Thymus (tissue), 11 donors: ENCODE measurements at regions not wholly inside any gene's neighbourhood (a gene's known extent, or its start where the extent isn't known, plus 50 kb on each side); places are given as distances from the start of the nearest gene placed in this dataset.

Experiments
- DNase-seq, 9 donors: peaks; one replicate each; pipeline ENCODE4 v3.0.0-alpha.2; 2013; ENCODE audit warnings: low spot score in 9 of 9, low read depth in 6 of 9, missing footprints in 1 of 9
- H3K27ac ChIP-seq, 2 donors: one replicate each; pipeline ENCODE4 v1.5.1; 2013; ENCODE audit warnings: control low read depth in 1 of 2, low read depth in 1 of 2, low read length in 1 of 2, mild to moderate bottlenecking in 1 of 2, moderate library complexity in 1 of 2
- H3K27me3 ChIP-seq, 2 donors: one replicate each; pipeline ENCODE4 v1.5.1; 2013; ENCODE audit warnings: low read length in 1 of 2; ENCODE audit not compliant: control insufficient read depth in 2 of 2, insufficient read depth in 1 of 2
- H3K36me3 ChIP-seq, 2 donors: one replicate each; pipeline ENCODE4 v1.5.1; 2013; ENCODE audit warnings: low read length in 1 of 2, mild to moderate bottlenecking in 1 of 2, moderate library complexity in 1 of 2; ENCODE audit not compliant: control insufficient read depth in 2 of 2, insufficient read depth in 2 of 2
- H3K4me1 ChIP-seq, 2 donors: one replicate each; pipeline ENCODE4 v1.5.1; 2013; ENCODE audit warnings: low read length in 2 of 2; ENCODE audit not compliant: control insufficient read depth in 2 of 2, insufficient read depth in 2 of 2
- H3K4me3 ChIP-seq, 2 donors: one replicate each; pipeline ENCODE4 v1.5.1; 2013; ENCODE audit warnings: low read length in 2 of 2, control low read depth in 1 of 2, mild to moderate bottlenecking in 1 of 2
- H3K9me3 ChIP-seq, 2 donors: one replicate each; pipeline ENCODE4 v1.5.1; 2013; ENCODE audit warnings: low read length in 1 of 2, mild to moderate bottlenecking in 1 of 2; ENCODE audit not compliant: control insufficient read depth in 2 of 2, insufficient read depth in 1 of 2
- WGBS: extraction: QIAGEN DNeasy Blood & Tissue Kit; methylation state at CpG from one replicate; pipeline ENCODE4 v1.1.7; 2013; 5-methylcytosine and 5-hydroxymethylcytosine counted together
- donor health status: healthy.

DNA sequence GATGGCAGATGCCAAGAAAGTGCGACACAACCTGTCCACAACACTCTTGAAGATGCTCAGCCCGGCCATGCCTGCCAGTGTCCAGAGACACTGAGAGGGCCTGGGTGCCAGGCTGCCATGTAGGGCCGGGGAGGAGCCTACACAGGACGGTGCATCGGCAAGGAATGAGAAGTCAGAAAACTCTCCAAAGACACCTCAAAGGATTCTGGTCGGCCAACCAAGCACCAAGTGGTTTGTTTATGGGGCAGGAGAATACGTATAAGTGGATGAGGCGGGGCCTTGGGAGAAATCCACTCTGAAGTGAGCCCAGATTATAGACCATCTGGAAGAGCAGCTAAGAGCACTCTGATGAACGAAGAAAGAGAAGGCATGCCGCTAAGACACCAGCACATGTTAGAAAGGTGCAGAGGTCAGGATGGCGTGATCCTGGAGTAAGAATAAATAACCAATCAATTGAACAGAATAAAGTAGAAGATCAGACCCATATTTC, 120.7 kb upstream of the FOXQ1 start:
- WGBS: 95% methylated on average over 11 of the region's 11 CpGs
- H3K36me3 ChIP-seq: no peaks in the 10 kb centered on the region

GRCh38 chr6:1190366-1190765, 121.5 kb upstream of the FOXQ1 start:
- H3K27ac ChIP-seq: no peak overlapping the region
- no peaks in the 10 kb centered on the region for H3K27me3 ChIP-seq
- H3K4me3 ChIP-seq: no peak overlapping the region
- H3K36me3 ChIP-seq: no peaks in the 10 kb centered on the region
- WGBS: 43% methylated on average over 5 of the region's 5 CpGs
- no peak for DNase-seq
- no peaks in the 10 kb centered on the region for H3K4me1 ChIP-seq
- no peaks in the 10 kb centered on the region for H3K9me3 ChIP-seq

More for the DNA sequence above, 120.7 kb upstream of the FOXQ1 start:
- Histone ChIP-seq H3K9me3 (no peaks in the 10 kb centered on the region), H3K27me3 (no peaks in the 10 kb centered on the region), H3K27ac (no peak overlapping the region), H3K4me3 (no peak overlapping the region), H3K4me1 (no peaks in the 10 kb centered on the region)
- DNase-seq: no peak

DNA sequence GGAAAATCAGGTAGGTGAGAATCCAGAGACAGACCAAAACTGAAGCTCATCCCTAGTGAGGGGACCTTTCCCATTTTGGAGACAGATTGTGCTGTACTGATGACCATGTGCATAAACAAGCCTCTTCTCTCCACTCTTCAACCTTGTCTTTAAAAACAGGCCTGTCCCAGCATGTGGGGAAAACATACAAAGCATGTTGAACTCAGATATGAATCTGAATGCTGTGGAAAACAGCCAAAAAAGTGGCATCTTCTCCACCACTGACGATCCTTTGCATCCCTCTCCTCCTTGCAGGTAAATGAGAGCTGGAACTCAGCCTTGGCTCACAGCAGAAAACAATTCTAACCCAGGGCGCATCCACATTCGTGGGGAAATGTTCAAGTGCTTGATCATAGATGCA, 123.7 kb upstream of the FOXQ1 start:
- DNase-seq: no peak
- Histone ChIP-seq H3K36me3 (no peaks in the 10 kb centered on the region), H3K4me3 (no peak overlapping the region), H3K27ac (no peak overlapping the region), H3K27me3 (no peaks in the 10 kb centered on the region), H3K4me1 (no peaks in the 10 kb centered on the region), H3K9me3 (no peaks in the 10 kb centered on the region)
- 88% methylated on average over 3 of the region's 3 CpGs for WGBS

GRCh38 chr6:1187293-1188131, 124.4 kb upstream of the FOXQ1 start:
- Histone ChIP-seq H3K4me3 (no peak overlapping the region), H3K27me3 (no peaks in the 10 kb centered on the region), H3K27ac (no peak overlapping the region), H3K4me1 (no peaks in the 10 kb centered on the region), H3K36me3 (no peaks in the 10 kb centered on the region), H3K9me3 (no peaks in the 10 kb centered on the region)
- DNase-seq: no peak
- WGBS: 93% methylated on average over 7 of the region's 7 CpGs

GRCh38 chr6:1184318-1184717, 127.6 kb upstream of the FOXQ1 start:
- Histone ChIP-seq H3K27me3 (no peaks in the 10 kb centered on the region), H3K36me3 (no peaks in the 10 kb centered on the region), H3K4me1 (no peaks in the 10 kb centered on the region), H3K27ac (no peak overlapping the region), H3K9me3 (no peaks in the 10 kb centered on the region), H3K4me3 (no peak overlapping the region)
- no peak for DNase-seq
- 90% methylated on average over 4 of the region's 4 CpGs for WGBS

DNA sequence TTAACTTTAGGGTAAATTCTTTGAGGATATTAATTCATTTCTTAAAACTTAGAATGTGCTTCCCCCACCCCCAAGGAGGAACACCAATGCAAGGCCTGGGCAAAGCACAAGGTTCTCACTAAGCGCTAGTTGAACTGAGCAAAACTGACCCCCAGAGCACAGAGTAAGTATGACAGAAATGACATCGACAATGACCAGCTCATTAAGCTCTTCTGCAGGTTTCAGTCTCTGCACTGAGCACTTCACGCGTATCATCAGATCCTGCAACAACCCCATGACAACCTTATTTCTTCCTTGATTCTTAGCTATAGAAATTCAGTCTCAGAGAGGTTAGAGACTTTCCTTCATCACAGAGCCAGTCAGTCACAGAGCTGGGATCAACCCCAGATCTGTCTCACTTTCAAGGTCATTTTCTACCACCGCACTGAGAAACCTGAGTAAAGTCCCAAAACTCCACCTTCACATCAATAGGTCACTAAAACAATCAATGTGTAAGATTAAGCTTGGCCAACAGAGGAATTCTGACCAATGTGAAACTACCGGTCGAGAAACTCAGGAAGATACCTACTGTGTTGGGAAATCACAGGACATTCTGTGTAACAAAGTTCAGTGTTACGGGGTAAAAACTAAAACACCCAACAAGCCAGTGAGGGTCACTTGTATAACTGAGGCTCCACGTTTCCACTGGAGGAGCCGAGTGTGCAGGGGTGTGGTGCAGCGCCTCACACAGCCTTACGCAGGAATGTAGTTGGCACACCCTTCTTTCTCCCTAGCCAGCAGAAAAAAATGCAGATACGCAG, 129.0 kb upstream of the FOXQ1 start:
- no peaks in the 10 kb centered on the region for H3K27me3 ChIP-seq
- H3K27ac ChIP-seq: no peak overlapping the region
- no peaks in the 10 kb centered on the region for H3K9me3 ChIP-seq
- 95% methylated on average over 13 of the region's 13 CpGs for WGBS
- DNase-seq: no peak
- H3K4me1 ChIP-seq: no peaks in the 10 kb centered on the region
- H3K4me3 ChIP-seq: no peak overlapping the region
- H3K36me3 ChIP-seq: no peaks in the 10 kb centered on the region

DNA sequence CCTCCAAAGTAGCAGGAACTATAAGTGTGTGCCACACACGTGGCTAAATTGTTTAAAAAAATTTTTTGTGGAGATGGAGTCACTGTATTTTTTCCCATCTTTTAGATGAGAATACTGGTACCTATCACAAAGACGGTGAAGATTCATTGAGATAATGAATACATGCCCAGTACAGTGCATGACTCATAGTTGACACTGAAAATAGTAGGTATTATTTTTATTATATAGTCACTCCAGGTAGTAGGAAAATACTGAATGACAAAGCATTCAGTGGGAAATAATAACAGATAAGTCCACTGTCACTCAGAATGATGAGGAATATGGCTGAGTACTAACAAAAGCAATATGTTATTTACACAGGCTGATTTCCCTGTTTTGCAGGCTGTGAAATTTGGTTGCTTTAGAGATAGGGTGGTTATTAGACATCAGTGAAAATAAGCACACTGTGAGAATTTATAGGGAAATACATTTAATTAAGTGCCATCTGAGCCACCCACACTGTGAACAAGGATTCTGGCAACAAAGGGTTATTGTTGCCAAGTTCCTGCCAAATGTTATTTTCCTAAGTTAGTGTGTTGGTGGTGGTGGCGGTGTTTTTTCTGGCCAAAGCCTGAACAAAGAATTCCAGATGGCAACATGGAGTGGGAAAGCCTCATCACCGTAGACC, 129.8 kb upstream of the FOXQ1 start:
- DNase-seq: no peak
- H3K9me3 ChIP-seq: no peaks in the 10 kb centered on the region
- no peaks in the 10 kb centered on the region for H3K27me3 ChIP-seq
- no peak overlapping the region for H3K4me3 ChIP-seq
- no peaks in the 10 kb centered on the region for H3K4me1 ChIP-seq
- no peak overlapping the region for H3K27ac ChIP-seq
- WGBS: 84% methylated on average over 4 of the region's 4 CpGs
- H3K36me3 ChIP-seq: no peaks in the 10 kb centered on the region

- Histone ChIP-seq H3K27ac (no peak overlapping the region), H3K27me3 (no peaks in the 10 kb centered on the region), H3K9me3 (no peaks in the 10 kb centered on the region), H3K36me3 (no peaks in the 10 kb centered on the region), H3K4me1 (peaks cover 0 to 3% of the 10 kb centered on the region in 2 donors), H3K4me3 (no peak overlapping the region)
- 87% methylated on average over 16 of the region's 16 CpGs for WGBS
- no peak for DNase-seq
Observed at GRCh38 chr6:1179571-1180459, 132.1 kb upstream of the FOXQ1 start.
